ACHN (cell line): ENCODE measurements at regions not wholly inside any gene's neighbourhood (a gene's known extent, or its start where the extent isn't known, plus 50 kb on each side); places are given as distances from the start of the nearest gene placed in this dataset.
"Not testable (repeated sequence)": the region's sequence is repeated elsewhere in the genome, so short reads cannot be mapped to it uniquely, and the experiment has no call there.

Experiments
- DNase-seq: peaks from one replicate; pipeline ENCODE4 v3.0.0-alpha.2; 2015
- in situ Hi-C: cut with HindIII; loops from 2 replicates; pipeline ENCODE4 v1.10.0; 2017; ENCODE audit warnings: low sequenced_read_pairs, low pct_ligation_motif_present, low pct_unique_long_range_greater_than_20kb

GRCh38 chr13:60690604-60691003, 293.6 kb downstream of the TDRD3 start:
- in situ Hi-C loops, result no loop called here

DNA sequence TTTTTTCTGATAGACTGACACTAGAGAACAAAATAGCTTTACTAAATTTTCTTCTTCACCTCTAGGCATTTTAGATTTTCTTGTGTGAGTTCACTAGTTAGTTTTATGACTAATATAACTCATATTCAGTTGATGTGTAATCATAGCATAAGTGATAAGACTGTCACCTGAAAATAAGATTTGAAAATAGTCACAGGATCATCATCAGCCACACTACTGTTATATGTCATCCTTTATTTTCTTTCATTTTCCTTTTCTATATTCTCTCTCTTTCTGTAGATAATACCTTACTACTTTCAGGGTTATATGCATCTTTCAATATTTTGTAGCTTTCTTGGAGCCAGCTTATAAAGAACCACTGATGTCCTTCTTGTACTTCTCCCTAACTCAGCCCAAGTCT, 292.6 kb downstream of the TDRD3 start:
- DNase-seq, result no peak
- in situ Hi-C loops, result no loop called here

More at GRCh38 chr13:60690604-60691003, 293.6 kb downstream of the TDRD3 start:
- no peak for DNase-seq

- in situ Hi-C loops, result no loop called here
- DNase-seq, result no peak
Observed at GRCh38 chr13:60689076-60689475, 292.1 kb downstream of the TDRD3 start.

GRCh38 chr13:60679928-60680694, 283.1 kb downstream of the TDRD3 start:
- in situ Hi-C loops, result no loop called here
- no peak for DNase-seq

GRCh38 chr13:60679131-60679530, 282.1 kb downstream of the TDRD3 start:
- in situ Hi-C loops, result no loop called here
- DNase-seq, result no peak

DNA sequence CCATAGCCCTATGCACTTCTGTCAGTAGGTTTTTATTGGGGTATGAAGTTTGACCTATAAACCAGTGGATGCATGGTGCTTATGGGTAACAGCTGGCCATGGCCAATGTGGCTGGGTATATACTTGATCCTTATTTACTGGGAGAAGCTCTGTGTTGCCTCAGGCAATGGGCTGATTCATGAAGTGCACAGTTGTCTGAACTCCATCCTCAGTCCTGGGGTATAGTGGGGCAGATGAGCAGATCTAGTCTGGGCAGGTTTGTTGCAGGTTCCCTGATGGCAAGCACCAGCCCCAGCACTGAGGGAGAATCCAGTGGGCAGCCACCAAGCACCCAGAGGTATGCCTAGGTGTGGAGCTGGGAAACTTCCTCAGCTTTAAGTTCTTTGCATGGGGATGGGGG, 274.4 kb downstream of the TDRD3 start:
- no peak for DNase-seq

GRCh38 chr13:60663788-60664187, 266.8 kb downstream of the TDRD3 start:
- DNase-seq, result no peak
- in situ Hi-C loops, result no loop called here

More for the DNA sequence above, 274.4 kb downstream of the TDRD3 start:
- in situ Hi-C loops, result no loop called here

GRCh38 chr13:60662595-60662994, 265.6 kb downstream of the TDRD3 start:
- no peak for DNase-seq
- in situ Hi-C loops, result no loop called here

DNA sequence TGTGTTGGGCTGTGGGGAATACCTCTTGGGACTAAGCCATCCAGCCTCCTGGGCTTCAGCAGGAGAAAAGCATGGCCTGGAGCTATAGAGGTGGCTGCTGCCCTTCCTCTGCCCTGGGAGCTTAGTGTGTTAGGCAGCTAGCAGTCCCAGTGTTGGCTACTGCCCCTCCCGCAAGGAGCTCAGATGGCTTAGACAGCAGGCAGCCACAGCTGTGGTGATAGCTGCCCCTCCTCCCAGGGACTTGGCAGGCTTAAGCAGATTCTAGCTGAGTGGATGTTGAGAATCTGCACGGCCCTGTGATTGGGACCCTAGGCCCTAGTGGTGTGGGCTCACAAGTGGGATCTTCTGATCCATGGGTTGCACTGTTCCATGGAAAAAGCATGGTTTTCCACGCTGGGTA, 264.5 kb downstream of the TDRD3 start:
- DNase-seq, result no peak
- in situ Hi-C loops, result no loop called here

- in situ Hi-C loops, DNase-seq: not testable (repeated sequence)
Observed at GRCh38 chr13:60657586-60657985, 260.6 kb downstream of the TDRD3 start.

GRCh38 chr13:60655256-60655655, 258.2 kb downstream of the TDRD3 start:
- DNase-seq, result no peak
- in situ Hi-C loops, result no loop called here

GRCh38 chr13:60654415-60654814, 257.4 kb downstream of the TDRD3 start:
- DNase-seq, result peak; percentile 40

GRCh38 chr13:60647547-60647946, 250.5 kb downstream of the TDRD3 start:
- in situ Hi-C loops, result no loop called here
- DNase-seq, result no peak

More at GRCh38 chr13:60654415-60654814, 257.4 kb downstream of the TDRD3 start:
- in situ Hi-C loops, result no loop called here

DNA sequence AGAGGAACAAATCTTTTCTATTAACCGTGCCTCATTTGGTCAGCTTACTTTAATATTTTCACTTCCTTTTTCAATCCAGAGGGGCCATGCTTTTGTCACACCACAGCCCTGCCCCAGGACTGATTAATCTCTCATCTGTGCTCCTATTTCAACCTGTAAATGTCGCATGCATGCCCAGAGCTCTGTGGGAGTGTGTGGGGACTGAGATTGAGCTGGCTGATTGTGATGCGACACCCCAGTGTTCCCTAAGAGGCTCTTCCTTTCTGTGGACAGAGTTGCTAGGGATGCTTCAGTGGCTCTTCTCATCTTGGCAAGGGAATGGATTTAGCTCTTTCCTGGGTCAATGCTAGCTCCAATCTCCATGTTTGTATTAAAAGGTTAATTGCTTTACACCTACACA, 249.6 kb downstream of the TDRD3 start:
- in situ Hi-C loops, result no loop called here
- DNase-seq, result no peak

DNA sequence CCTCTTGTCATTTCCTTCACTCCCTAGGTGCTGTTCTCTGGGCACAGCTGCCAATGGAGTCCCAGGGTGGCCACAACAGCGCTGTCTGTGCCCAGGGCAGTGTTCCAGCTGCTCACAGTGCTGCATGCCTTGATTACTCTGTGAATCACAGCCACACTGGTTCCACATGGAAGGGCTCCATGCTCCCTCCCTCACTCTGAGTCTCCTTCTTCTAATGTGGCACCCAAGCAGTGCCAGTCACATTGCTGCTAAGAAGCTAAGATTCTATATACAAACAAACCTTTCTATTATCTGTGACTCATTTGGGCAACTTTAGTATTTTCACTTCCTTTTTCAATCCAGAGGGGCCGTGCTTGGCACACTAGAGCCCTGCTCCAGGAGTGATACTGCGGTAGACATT, 248.7 kb downstream of the TDRD3 start:
- peak; percentile 36 for DNase-seq
- in situ Hi-C loops, result no loop called here

GRCh38 chr13:60642552-60642951, 245.5 kb downstream of the TDRD3 start:
- in situ Hi-C loops, result no loop called here
- no peak for DNase-seq

- no peak for DNase-seq
- in situ Hi-C loops, result no loop called here
Observed at GRCh38 chr13:60629158-60629557, 232.1 kb downstream of the TDRD3 start.

DNA sequence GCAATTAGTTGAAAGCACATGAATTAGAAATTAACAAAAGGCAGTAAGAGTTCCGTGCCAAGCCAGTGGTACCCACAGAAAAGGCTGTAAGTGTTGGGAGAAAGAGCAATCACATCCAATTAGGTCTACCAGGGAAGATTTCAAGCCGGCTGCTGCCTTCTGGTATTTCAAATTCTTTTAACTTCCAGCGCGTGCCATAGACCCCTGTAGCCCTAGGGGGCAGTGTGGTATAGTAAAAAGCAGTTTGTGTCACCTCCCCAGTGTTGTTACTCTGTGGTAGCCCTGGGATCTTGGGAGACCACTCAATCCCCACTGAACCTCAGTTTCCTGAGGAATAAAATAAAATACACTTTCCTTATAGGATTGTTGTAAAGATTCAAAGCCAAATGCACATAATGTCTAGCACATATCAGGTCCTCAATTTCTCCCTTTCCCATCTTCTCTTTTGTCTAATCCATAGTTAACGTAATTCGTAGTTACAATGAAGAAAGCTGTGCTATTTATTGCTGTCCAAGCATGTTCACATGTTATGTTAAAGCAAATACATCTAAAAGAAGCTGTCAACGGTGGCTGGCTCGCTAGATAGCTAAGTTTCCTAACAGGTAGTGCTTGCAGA, 230.2 kb downstream of the TDRD3 start:
- peak; percentile 42 for DNase-seq
- in situ Hi-C loops, result no loop called here
